NCI-H1694 treated with DMSO at 0.1 percent for 48 hours (cell line): ENCODE measurements at regions not wholly inside any gene's neighbourhood (a gene's known extent, or its start where the extent isn't known, plus 50 kb on each side); places are given as distances from the start of the nearest gene placed in this dataset.
"Not testable (repeated sequence)": the region's sequence is repeated elsewhere in the genome, so short reads cannot be mapped to it uniquely, and the experiment has no call there.

Experiments
- DNase-seq: peaks from one replicate; lab custom pipeline; 2025; lab: John Stamatoyannopoulos, UW

GRCh38 chr15:70602834-70603560 is 160.4 kb downstream of the UACA start:
- no peak for DNase-seq

- no peak for DNase-seq
Observed at GRCh38 chr15:70602281-70602680, 161.1 kb downstream of the UACA start.

GRCh38 chr15:70597945-70598344 is 165.4 kb downstream of the UACA start:
- DNase-seq, result no peak

GRCh38 chr15:70597056-70597603 is 166.2 kb downstream of the UACA start:
- no peak for DNase-seq

GRCh38 chr15:70596354-70597055 is 166.9 kb downstream of the UACA start:
- DNase-seq, result no peak

- no peak for DNase-seq
Observed at GRCh38 chr15:70593795-70594194, 169.6 kb downstream of the UACA start.

GRCh38 chr15:70589728-70590127 is 173.6 kb downstream of the UACA start:
- no peak for DNase-seq

- no peak for DNase-seq
Observed at GRCh38 chr15:70589221-70589620, 174.1 kb downstream of the UACA start.

- DNase-seq, result no peak
Observed at GRCh38 chr15:70588613-70589012, 174.7 kb downstream of the UACA start.

GRCh38 chr15:70587896-70588567 is 175.3 kb downstream of the UACA start:
- DNase-seq, result no peak

GRCh38 chr15:70587012-70587634 is 176.2 kb downstream of the UACA start:
- DNase-seq, result not testable (repeated sequence)

GRCh38 chr15:70586241-70586640 is 177.1 kb downstream of the UACA start:
- no peak for DNase-seq

GRCh38 chr15:70585707-70586034 is 177.7 kb downstream of the UACA start:
- no peak for DNase-seq

GRCh38 chr15:70584838-70585706 is 178.3 kb downstream of the UACA start:
- no peak for DNase-seq

GRCh38 chr15:70584441-70584837 is 178.9 kb downstream of the UACA start:
- no peak for DNase-seq

GRCh38 chr15:70583006-70583405 is 180.4 kb downstream of the UACA start:
- no peak for DNase-seq

GRCh38 chr15:70582143-70582945 is 181.0 kb downstream of the UACA start:
- no peak for DNase-seq

- DNase-seq, result no peak
Observed at GRCh38 chr15:70580958-70581357, 182.4 kb downstream of the UACA start.

- DNase-seq, result no peak
Observed at GRCh38 chr15:70580286-70580685, 183.1 kb downstream of the UACA start.

GRCh38 chr15:70579766-70580165 is 183.6 kb downstream of the UACA start:
- DNase-seq, result no peak

- DNase-seq, result no peak
Observed at GRCh38 chr15:70578196-70578595, 185.2 kb downstream of the UACA start.
